ENCODE measurements at regions not wholly inside any gene's neighbourhood (a gene's known extent, or its start where the extent isn't known, plus 50 kb on each side); places are given as distances from the start of the nearest gene placed in this dataset.
A peak's percentile ranks its signal among the peaks of the same experiment; 100 is the strongest.

- no peak for TF ChIP-seq ZNF462 (CRISPR knock-in tag; IDR thresholded peaks at IDR 0.05)
- TF ChIP-seq ETS1 (IDR thresholded peaks at IDR 0.05), result no peak
Observed at GRCh38 chr19:30900051-30900450, 449.2 kb downstream of the TSHZ3 start (continued).

DNA sequence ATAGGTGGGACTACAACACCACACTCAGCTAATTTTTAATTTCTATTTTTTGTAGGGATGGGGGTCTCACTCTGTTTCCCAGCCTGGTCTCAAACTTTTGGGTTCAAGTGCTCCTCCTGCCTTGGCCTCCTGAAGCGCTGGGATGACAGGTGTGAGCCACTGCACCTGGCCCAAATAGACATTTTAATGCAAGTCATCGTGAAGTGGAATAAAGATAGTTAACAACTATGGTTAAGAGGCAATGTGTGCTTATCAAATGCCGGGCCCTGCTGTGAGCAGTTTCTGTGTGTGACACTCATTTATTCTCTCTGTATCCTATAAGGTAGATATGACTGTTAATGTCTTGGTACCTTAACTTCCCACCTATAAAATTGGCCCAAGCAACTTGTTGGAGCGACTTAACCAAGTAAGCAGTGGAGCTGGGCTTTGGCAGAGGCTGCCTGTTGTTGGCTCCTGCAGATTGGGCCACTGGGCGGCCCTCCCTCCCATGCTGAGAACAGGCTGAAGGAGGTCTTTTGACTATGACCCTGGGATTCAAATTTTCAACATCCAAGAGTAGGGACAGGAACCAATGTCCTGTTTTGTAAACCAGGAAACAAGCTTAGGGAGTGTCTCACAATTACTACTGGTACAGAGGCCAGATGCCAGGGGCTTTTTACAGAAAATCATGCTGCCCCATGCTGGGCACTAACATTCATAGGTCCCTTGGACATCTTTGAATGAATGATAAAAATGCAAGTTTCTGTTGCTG is 450.7 kb downstream of the TSHZ3 start:
- no peak overlapping the region for H3K4me2 ChIP-seq
- H3K36me3 Mint-ChIP-seq (ENCODE audit: low read depth), result no peaks in the 10 kb centered on the region
- no peaks in the 10 kb centered on the region for H3K9me3 Mint-ChIP-seq
- peaks cover 7% of the 10 kb centered on the region; the same call in 1 of the 2 replicates for H3K9me2 ChIP-seq (ENCODE audit: insufficient read depth)
- no peaks in the 10 kb centered on the region for H3F3A ChIP-seq (replicated peaks; ENCODE audit: low read depth)
- peaks cover 25% of the 10 kb centered on the region for H3K4me1 ChIP-seq (ENCODE audit: insufficient read depth)
- no peaks in the 10 kb centered on the region for H3K36me3 ChIP-seq (ENCODE audit: insufficient read depth)
- DNase-seq (ENCODE audit: low spot score) (peak; percentile 66), ATAC-seq (peak; percentile 71)
- H3K27ac Mint-ChIP-seq, result peak overlapping the region; percentile 65; the same call in 1 of the 2 replicates
- H3K79me2 ChIP-seq (replicated peaks; ENCODE audit: insufficient read depth), result no peaks in the 10 kb centered on the region
- H2AFZ ChIP-seq, result no peak overlapping the region
- no peak overlapping the region for H3K4me3 Mint-ChIP-seq
- H3K27me3 Mint-ChIP-seq (ENCODE audit: insufficient read depth, low read depth, poor library complexity), result peaks cover 6% of the 10 kb centered on the region
- H3K27ac ChIP-seq (ENCODE audit: low read depth), result no peak overlapping the region
- H4K20me1 ChIP-seq (replicated peaks; ENCODE audit: insufficient read depth), result no peaks in the 10 kb centered on the region
- H3K4me1 Mint-ChIP-seq, result peaks cover 38% of the 10 kb centered on the region
- no peaks in the 10 kb centered on the region for H3K27me3 ChIP-seq (ENCODE audit: insufficient read depth)
- no peak overlapping the region for H3K4me3 ChIP-seq
- TF ChIP-seq ETS1 (IDR thresholded peaks at IDR 0.05) (no peak), JUNB (IDR thresholded peaks at IDR 0.05; ENCODE audit: unreplicated experiment) (peak; percentile 90)
- TF ChIP-seq, protein P1, sequence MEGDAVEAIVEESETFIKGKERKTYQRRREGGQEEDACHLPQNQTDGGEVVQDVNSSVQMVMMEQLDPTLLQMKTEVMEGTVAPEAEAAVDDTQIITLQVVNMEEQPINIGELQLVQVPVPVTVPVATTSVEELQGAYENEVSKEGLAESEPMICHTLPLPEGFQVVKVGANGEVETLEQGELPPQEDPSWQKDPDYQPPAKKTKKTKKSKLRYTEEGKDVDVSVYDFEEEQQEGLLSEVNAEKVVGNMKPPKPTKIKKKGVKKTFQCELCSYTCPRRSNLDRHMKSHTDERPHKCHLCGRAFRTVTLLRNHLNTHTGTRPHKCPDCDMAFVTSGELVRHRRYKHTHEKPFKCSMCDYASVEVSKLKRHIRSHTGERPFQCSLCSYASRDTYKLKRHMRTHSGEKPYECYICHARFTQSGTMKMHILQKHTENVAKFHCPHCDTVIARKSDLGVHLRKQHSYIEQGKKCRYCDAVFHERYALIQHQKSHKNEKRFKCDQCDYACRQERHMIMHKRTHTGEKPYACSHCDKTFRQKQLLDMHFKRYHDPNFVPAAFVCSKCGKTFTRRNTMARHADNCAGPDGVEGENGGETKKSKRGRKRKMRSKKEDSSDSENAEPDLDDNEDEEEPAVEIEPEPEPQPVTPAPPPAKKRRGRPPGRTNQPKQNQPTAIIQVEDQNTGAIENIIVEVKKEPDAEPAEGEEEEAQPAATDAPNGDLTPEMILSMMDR (conservative IDR thresholded peaks at IDR 0.05; ENCODE audit: low read depth in 2 of 2), result 0 out of 4 replicates have a peak, but pooled peaks of 1 of the 2 experiments have one; percentile 10
